Right ventricle myocardium inferior (tissue), 1 donor: ENCODE measurements at regions not wholly inside any gene's neighbourhood (a gene's known extent, or its start where the extent isn't known, plus 50 kb on each side); places are given as distances from the start of the nearest gene placed in this dataset.

ENCODE experiments used
- ATAC-seq: fragments of 200-7000 bp; cut with Tn5 transposase; one replicate; pipeline ENCODE4 v1.9.1; 2020; ENCODE audit warnings: mild to moderate bottlenecking, moderate library complexity
- DNase-seq: peaks from one replicate; pipeline ENCODE4 v3.0.0; 2021; ENCODE audit errors: missing footprints
- intact Hi-C: fragments of 100-400 bp; cut with DNase I; formaldehyde crosslinking; loops from one replicate; pipeline ENCODE4 v1.11.0; 2022
- donor health status: DM: no; HTN: yes; CAD: no; lungs with severe emphysema.

DNA sequence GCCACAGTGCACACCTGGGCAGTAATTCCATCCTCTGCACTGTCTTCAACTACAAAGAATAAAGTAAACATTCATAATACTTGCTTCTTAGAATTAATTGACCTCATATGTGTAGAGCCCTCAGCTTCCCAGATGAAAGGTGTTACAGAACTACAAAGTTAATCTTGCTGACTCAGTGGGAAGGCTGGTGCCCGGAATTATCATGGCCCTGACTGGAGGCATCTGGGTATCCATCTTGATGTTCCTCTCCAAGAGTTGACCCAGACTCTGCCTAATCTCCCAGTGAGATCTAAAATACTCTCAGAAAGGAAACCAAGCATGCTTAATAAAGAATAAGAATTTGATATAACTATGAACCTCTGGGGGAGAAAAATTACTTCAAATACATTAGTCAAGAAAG is 147.0 kb upstream of the ARID2 start:
- intact Hi-C loops: no loop called here
- ATAC-seq (no peak), DNase-seq (no peak)

DNA sequence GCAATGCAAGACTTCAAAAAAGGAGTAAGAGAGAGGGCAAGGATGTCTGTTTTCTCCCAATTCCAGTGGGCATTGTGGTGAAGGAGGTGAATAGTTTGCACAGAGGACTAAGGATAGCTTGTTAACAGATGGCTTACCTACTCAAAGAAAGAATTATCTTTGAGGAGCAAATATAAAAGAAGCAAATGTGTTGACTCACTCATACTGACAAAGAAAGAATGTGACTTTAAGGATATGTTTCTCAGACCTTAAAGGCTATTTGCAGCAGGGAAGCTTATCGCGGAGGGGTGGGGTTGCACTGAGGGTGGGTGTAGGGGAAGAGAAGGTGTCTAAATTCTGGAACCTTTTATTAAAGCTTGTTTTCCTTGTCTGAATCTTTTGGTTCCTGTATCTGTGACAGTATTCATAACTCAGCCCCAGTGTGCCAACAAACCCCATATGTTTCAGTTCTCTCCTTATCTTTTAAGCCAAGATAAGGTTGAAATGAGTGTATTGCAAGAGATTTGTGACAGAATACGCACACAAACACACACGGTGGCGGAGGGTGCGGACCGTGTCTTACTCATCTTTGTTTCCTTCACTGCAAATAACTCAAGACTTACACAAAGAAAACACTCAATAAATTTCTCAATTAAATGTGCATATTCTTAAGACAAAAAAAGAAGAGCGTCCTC is 146.4 kb upstream of the ARID2 start:
- ATAC-seq (peak; percentile 26), DNase-seq (no peak)
- intact Hi-C loops: no loop called here

GRCh38 chr12:45584336-45584735 is 145.2 kb upstream of the ARID2 start:
- no peak for DNase-seq
- no peak for ATAC-seq
- intact Hi-C loops: no loop called here

DNA sequence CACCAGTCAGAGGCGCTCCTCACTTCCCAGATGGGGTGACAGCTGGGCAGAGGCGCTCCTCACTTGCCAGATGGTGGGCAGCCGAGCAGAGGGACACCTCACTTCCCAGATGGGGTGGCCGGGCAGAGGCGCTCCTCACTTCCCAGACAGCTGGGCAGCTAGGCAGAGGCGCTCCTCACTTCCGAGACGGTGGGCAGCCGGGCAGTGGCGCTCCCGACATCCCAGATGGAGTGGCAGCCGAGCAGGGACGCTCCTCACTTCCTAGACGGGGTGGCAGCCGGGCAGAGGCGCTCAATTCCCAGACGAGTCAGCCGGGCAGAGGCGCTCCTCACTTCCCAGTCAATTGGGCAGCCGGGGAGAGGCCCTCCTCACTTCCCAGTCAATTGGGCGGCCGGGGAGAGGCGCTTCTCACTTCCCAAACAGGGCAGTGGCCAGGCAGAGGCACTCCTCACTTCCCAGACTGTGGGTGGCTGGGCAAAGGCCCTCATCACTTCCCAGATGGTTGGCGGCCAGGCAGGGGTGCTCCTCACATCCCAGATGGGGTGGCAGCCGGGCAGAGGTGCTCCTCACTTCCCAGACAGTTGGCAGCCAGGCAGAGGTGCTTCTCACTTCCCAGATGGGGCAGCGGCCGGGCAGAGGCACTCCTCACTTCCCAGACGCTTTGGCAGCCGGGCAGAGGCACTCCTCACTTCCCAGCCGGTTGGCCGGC is 143.8 kb upstream of the ARID2 start:
- DNase-seq (no peak), ATAC-seq (no peak)
- intact Hi-C loops: no loop called here

DNA sequence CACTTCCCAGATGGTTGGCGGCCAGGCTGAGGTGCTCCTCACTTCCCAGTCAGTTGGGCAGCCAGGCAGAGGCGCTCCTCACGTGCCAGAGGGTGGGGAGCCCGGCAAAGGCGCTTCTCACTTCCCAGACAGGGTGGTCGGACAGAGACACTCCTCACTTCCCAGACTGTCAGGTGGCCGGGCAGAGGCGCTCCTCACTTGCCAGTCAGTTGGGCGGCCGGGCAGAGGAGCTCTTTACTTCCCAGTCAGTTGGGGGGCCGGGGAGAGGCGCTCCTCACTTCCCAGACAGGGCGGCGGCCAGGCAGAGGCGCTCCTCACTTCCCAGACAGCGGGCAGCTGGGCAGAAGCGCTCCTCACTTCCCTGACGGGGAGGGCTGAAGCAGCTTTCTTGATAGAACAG is 143.0 kb upstream of the ARID2 start:
- DNase-seq (no peak), ATAC-seq (no peak)
- intact Hi-C loops: no loop called here

- DNase-seq: no peak
- no peak for ATAC-seq
- intact Hi-C loops: no loop called here
Measured at GRCh38 chr12:45587012-45587411, 142.5 kb upstream of the ARID2 start.

DNA sequence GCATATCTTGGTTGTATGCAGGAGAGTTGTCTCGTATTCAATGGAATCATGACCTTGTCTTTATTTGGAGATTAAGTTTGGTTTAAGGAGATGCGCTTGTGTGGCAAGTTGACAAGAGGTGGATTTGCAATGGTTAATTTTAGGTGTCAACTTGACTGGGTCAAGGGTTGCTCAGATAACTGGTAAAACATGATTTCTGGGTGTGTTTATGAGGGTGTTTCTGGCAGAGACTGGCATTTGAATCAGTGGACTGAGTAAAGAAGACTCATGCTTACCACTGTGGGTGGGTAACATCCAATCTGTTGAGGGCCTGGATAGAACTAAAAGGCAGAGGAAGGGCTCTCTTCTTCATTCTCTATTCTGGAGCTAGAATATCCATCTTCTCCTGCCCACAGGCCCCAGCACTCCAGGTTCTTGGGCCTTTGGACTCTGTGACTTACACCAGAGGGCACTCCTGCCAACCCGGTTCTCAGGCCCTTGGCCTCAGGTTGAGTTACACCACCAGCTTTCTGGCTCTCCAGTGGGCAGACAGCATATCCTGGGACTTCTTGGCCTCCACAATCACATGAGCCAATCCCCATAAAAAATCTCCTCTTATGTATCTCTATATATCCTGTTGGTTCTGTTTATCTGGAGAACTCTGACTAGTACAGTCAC is 141.5 kb upstream of the ARID2 start:
- no peak for DNase-seq
- intact Hi-C loops: no loop called here
- ATAC-seq: peak; percentile 54

DNA sequence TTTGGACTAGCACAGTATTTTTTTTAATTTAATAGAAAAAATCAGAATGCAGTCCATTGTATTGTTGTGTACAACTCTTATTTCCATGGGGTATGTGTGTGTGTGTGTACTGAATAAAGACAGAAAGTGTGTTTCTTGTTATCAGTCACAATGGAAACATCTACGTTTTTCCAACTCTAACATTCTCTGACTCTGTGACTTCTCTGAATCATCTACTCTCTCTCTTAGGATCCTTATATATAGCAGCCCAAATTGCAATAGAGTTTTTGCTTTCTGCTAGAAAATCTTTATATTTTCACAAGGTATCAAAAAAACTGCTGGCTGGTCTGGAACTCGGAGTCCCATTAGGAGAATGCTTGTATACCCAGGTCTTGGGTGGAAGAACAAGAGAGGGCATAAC is 138.9 kb upstream of the ARID2 start:
- intact Hi-C loops: no loop called here
- ATAC-seq: no peak
- no peak for DNase-seq

DNA sequence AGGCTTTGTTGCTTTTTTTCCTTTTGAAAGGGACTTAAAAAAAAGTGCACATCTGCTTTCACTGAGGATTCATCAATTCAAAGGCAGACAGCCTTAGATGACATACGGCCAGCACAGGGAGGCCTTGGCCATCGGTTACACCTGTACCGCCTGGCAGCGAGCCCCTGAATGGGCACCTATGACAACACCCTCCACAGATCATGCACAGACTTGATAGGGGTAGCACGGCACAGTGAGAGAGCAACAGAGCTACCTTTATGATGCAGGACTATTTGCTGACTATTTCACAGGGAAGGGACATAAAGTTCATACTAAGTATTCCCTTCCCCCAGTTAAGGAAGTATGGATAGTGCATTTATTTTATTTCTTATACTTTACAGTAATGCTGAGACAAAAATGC is 137.9 kb upstream of the ARID2 start:
- DNase-seq: no peak
- ATAC-seq: no peak
- intact Hi-C loops: no loop called here

DNA sequence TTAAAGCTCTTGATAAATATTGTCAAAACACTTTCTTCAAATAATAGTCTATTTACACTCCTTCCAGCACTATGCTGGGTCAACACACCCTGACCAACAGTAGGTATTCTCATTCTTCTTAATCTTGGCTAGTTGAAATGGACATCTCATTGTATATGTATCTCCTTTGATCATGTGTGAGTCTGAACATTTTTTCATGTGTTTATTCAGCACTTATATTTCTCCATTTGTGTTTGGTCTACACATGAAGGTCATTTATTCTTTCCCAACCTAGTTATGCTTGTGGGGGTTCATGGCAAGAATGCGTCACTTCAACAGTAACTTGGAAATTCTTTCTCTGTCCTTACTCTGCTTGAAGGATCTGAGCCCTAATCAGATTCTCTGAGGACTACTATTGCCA is 133.1 kb upstream of the ARID2 start:
- DNase-seq: no peak
- no peak for ATAC-seq
- intact Hi-C loops: no loop called here

GRCh38 chr12:45598336-45598735 is 131.2 kb upstream of the ARID2 start:
- intact Hi-C loops: no loop called here
- no peak for DNase-seq
- no peak for ATAC-seq

- DNase-seq (no peak), ATAC-seq (no peak)
- intact Hi-C loops: no loop called here
Measured at GRCh38 chr12:45598761-45599160, 130.7 kb upstream of the ARID2 start.

GRCh38 chr12:45599196-45599595 is 130.3 kb upstream of the ARID2 start:
- no peak for ATAC-seq

GRCh38 chr12:45601390-45601789 is 128.1 kb upstream of the ARID2 start:
- intact Hi-C loops: no loop called here

More at GRCh38 chr12:45599196-45599595, 130.3 kb upstream of the ARID2 start:
- no peak for DNase-seq
- intact Hi-C loops: no loop called here

GRCh38 chr12:45601888-45602287 is 127.6 kb upstream of the ARID2 start:
- ATAC-seq (no peak), DNase-seq (no peak)
- intact Hi-C loops: no loop called here

More at GRCh38 chr12:45601390-45601789, 128.1 kb upstream of the ARID2 start:
- no peak for ATAC-seq
- DNase-seq: no peak

DNA sequence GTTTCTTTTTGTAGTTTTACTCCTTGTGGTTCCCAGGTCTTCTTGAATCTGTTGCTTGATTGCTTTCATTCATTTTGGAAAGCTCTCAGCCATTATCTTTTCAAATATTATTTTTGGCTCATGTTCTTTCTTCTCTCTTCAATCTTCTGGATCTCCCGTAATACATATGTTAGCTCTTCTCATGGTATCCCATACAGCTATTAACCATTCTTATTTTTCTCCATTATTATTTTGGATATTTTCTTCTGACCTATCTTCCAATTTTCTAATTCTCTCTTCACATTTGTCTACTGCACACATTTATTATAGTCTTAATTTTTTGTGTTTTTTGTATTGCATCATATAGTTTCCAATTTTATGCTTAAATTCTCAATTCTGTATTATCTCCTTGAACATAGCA is 123.9 kb upstream of the ARID2 start:
- intact Hi-C loops: no loop called here
- DNase-seq (no peak), ATAC-seq (no peak)

DNA sequence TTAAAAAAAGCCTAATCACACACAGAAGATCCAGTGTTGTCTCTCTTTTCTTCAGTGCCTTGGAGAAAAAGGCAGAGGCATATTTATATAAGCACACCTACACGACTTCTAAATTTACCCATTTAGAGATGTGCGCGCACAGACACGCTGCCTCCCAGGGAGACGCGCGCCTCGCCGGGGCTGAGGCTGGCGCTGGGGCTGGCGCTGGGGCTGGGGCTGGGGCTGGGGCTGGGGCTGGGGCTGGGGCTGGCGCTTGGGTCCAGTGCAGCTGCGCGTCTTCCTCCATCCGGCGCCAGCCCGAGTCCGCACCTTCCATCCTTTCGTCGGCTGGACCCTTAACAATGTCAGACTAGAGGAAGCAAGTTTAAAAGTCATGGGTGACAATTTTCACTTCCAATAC is 118.4 kb upstream of the ARID2 start:
- ATAC-seq (no peak), DNase-seq (no peak)
- intact Hi-C loops: no loop called here

GRCh38 chr12:45611495-45611894 is 118.0 kb upstream of the ARID2 start:
- no peak for ATAC-seq
- intact Hi-C loops: no loop called here

GRCh38 chr12:45612044-45612794 is 117.3 kb upstream of the ARID2 start:
- intact Hi-C loops: no loop called here
- ATAC-seq (no peak), DNase-seq (no peak)

More at GRCh38 chr12:45611495-45611894, 118.0 kb upstream of the ARID2 start:
- DNase-seq: no peak

DNA sequence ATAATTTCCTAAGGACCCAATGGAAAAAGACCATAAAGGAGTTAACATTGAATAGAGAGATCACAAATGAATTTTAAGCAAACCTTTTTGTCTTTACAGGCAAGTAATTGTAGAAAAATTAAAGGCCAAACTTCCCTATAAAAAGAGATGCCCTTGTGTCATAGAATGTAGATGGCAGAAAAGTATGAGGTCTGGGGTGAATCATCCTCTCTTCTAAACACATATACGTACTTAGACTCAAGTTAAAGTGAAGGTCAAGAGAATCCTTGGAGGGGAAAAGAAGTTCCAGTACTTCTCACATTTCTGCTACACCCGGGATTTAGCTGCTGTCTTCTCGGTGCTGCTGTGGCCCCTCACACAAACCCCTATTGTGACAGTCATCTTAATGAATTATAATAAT is 116.2 kb upstream of the ARID2 start:
- intact Hi-C loops: no loop called here

More for the DNA sequence above, 116.2 kb upstream of the ARID2 start:
- ATAC-seq (no peak), DNase-seq (no peak)
